DND-41 (cell line): ENCODE measurements at regions not wholly inside any gene's neighbourhood (a gene's known extent, or its start where the extent isn't known, plus 50 kb on each side); places are given as distances from the start of the nearest gene placed in this dataset.
"Not testable (repeated sequence)": the region's sequence is repeated elsewhere in the genome, so short reads cannot be mapped to it uniquely, and the experiment has no call there.

Experiments used
- ATAC-seq: fragments of 200-7000 bp; cut with Tn5 transposase; 3 replicates; pipeline ENCODE4 v1.9.1; 2021; ENCODE audit warnings: low read depth; ENCODE audit not compliant: insufficient read depth
- DNase-seq: peaks from one replicate; pipeline ENCODE4 v3.0.0-alpha.2; 2020
- H2AFZ ChIP-seq: 2 replicates; pipeline ENCODE4 v1.6.0; 2012; ENCODE audit warnings: low read depth, low read length
- H3K27ac ChIP-seq: 2 replicates; pipeline ENCODE4 v1.5.1; 2012; ENCODE audit warnings: low read length, inconsistent platforms
- H3K27me3 ChIP-seq: fragments of 200-600 bp; sonication (generic); 2 replicates; pipeline ENCODE4 v1.6.0; 2012; ENCODE audit warnings: low read length, mild to moderate bottlenecking, inconsistent platforms; ENCODE audit not compliant: insufficient read depth, poor library complexity
- H3K36me3 ChIP-seq: 2 replicates; pipeline ENCODE4 v1.5.1; 2012; ENCODE audit warnings: low read length, inconsistent platforms; ENCODE audit not compliant: insufficient read depth
- H3K4me1 ChIP-seq: 2 replicates; pipeline ENCODE4 v1.5.1; 2012; ENCODE audit warnings: mild to moderate bottlenecking, low read length; ENCODE audit not compliant: insufficient read depth
- H3K4me2 ChIP-seq: 2 replicates; pipeline ENCODE4 v1.6.0; 2012; ENCODE audit warnings: mild to moderate bottlenecking, moderate library complexity, low read length, inconsistent platforms; ENCODE audit not compliant: insufficient read depth
- H3K4me3 ChIP-seq, 2 experiments: fragments of 200-600 bp in 1 of 2; shearing (Covaris generic) in 1 of 2; 2 replicates each; pipeline ENCODE4 v1.5.1; 2012 to 2016; ENCODE audit warnings: inconsistent platforms in 2 of 2, low read length in 2 of 2, mild to moderate bottlenecking in 2 of 2, low read depth in 1 of 2, moderate library complexity in 1 of 2
- H3K79me2 ChIP-seq: 2 replicates; pipeline ENCODE4 v1.6.0; 2012; ENCODE audit warnings: low read length, inconsistent platforms; ENCODE audit not compliant: insufficient read depth
- H3K9ac ChIP-seq: 2 replicates; pipeline ENCODE4 v1.6.0; 2012; ENCODE audit warnings: low read depth, mild to moderate bottlenecking, inconsistent platforms, low read length, moderate library complexity
- H3K9me3 ChIP-seq: 2 replicates; pipeline ENCODE4 v1.5.1; 2012; ENCODE audit warnings: low read length, moderate library complexity, mild to moderate bottlenecking, inconsistent platforms; ENCODE audit not compliant: insufficient read depth, severe bottlenecking
- H4K20me1 ChIP-seq: 2 replicates; pipeline ENCODE4 v1.6.0; 2012; ENCODE audit warnings: low read length; ENCODE audit not compliant: insufficient read depth
- CTCF ChIP-seq: IDR thresholded peaks from 2 replicates; pipeline ENCODE4 v1.5.1; 2012; ENCODE audit warnings: borderline replicate concordance, low read length, moderate library complexity, mild to moderate bottlenecking; ENCODE audit not compliant: poor library complexity, severe bottlenecking; ENCODE audit errors: extremely low read depth
- EZH2 ChIP-seq: IDR thresholded peaks from 3 replicates; pipeline ENCODE4 v1.6.1; 2012; ENCODE audit warnings: borderline replicate concordance, low read depth, mild to moderate bottlenecking, moderate library complexity, low read length, inconsistent platforms; ENCODE audit not compliant: severe bottlenecking

- ATAC-seq, H4K20me1 ChIP-seq, H3K4me3 ChIP-seq, H3K27me3 ChIP-seq, DNase-seq, H3K79me2 ChIP-seq, H3K9me3 ChIP-seq, H3K9ac ChIP-seq, H3K27ac ChIP-seq, H3K4me2 ChIP-seq, H3K4me1 ChIP-seq, H3K36me3 ChIP-seq, H2AFZ ChIP-seq: not testable (repeated sequence)
Observed at GRCh38 chr15:24202297-24202696, 473.3 kb upstream of the NPAP1 start.

- H3K27ac ChIP-seq, ATAC-seq, H4K20me1 ChIP-seq, H2AFZ ChIP-seq, H3K27me3 ChIP-seq, H3K4me2 ChIP-seq, H3K9me3 ChIP-seq, H3K4me3 ChIP-seq, H3K4me1 ChIP-seq, H3K79me2 ChIP-seq, H3K9ac ChIP-seq, DNase-seq, H3K36me3 ChIP-seq: not testable (repeated sequence)
Observed at GRCh38 chr15:24211742-24212476, 463.7 kb upstream of the NPAP1 start.

DNA sequence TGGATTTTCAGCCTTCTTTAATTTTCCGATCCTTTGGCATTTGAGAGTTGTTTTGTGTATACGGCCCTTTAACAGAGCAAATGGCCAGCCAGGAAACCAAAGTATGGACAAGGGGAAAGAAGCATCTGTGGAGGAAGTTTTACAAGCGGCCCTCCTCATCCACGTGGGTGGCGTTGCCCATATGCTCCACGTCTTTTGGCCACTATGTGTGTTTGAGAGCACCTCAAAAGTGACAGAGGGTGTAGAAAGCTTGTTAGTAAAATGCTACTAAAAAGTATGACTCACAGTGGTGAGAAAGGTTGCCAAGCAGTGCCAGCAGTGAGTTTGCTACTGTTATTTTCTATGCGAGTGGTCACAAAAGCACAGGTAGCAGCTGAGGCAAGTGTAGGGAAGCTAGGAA lies 451.8 kb upstream of the NPAP1 start:
- no peaks in the 10 kb centered on the region for H3K27me3 ChIP-seq
- no peaks in the 10 kb centered on the region for H4K20me1 ChIP-seq
- H3K79me2 ChIP-seq: no peaks in the 10 kb centered on the region
- H3K36me3 ChIP-seq: no peaks in the 10 kb centered on the region
- H3K4me1 ChIP-seq: no peaks in the 10 kb centered on the region
- TF ChIP-seq CTCF: no peak
- TF ChIP-seq EZH2: no peak
- H3K9me3 ChIP-seq: no peaks in the 10 kb centered on the region
- no peak for ATAC-seq
- H3K4me2 ChIP-seq: no peak overlapping the region
- H3K27ac ChIP-seq: no peak overlapping the region
- DNase-seq: no peak
- no peak overlapping the region for H3K9ac ChIP-seq
- H3K4me3 ChIP-seq: no peak overlapping the region
- no peak overlapping the region for H2AFZ ChIP-seq

DNA sequence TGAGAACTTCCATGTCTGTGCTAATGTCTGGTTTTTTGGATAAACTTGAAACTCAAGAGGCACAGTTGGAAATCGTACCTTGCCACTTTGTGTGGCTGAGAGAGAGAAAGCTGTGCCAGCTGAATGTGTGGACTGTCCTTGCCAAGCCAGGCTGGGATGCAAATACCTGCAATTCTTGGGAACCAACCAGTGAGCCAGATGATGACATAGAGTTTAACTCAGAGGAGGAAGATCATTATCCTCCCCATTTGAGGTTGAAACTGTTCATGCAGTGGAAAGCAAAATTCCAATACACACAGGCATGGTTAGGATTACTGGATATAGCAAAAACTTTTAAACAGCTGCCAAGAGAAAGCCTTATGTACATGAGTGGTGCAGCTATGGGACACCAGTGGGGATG lies 451.4 kb upstream of the NPAP1 start:
- Histone ChIP-seq H3K79me2 (no peaks in the 10 kb centered on the region), H3K36me3 (no peaks in the 10 kb centered on the region), H3K4me2 (no peak overlapping the region), H4K20me1 (no peaks in the 10 kb centered on the region), H3K27me3 (no peaks in the 10 kb centered on the region), H2AFZ (no peak overlapping the region), H3K9ac (no peak overlapping the region), H3K4me3 (no peak overlapping the region), H3K9me3 (no peaks in the 10 kb centered on the region), H3K27ac (no peak overlapping the region), H3K4me1 (no peaks in the 10 kb centered on the region)
- TF ChIP-seq EZH2 (no peak), CTCF (no peak)
- DNase-seq (no peak), ATAC-seq (no peak)

DNA sequence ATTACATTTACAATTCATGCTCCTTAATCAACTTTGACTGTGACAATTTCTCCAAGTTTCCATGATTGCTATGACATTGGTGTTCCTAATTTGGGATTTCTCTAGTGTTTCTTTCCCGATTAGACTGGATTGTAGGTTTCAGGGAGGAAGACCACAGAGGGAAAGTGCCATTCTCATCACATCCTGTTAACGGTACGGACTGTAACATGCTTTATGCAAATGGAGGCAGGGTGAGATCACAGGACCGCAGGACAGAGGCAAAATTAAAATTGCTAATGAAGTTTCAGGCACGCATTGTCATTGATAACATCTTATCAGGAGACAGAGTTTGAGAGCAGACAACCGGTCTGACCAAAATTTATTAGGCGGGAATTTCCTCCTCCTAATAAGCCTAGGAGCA lies 446.7 kb upstream of the NPAP1 start:
- H3K9me3 ChIP-seq, ATAC-seq, DNase-seq, H3K79me2 ChIP-seq, H3K4me2 ChIP-seq, H2AFZ ChIP-seq, H3K9ac ChIP-seq, H3K27me3 ChIP-seq, H3K27ac ChIP-seq, H3K4me1 ChIP-seq, H3K36me3 ChIP-seq, H3K4me3 ChIP-seq, H4K20me1 ChIP-seq: not testable (repeated sequence)

GRCh38 chr15:24233134-24233533 lies 442.4 kb upstream of the NPAP1 start:
- H3K27ac ChIP-seq, H3K27me3 ChIP-seq, H3K4me2 ChIP-seq, DNase-seq, H4K20me1 ChIP-seq, H3K4me1 ChIP-seq, H3K4me3 ChIP-seq, ATAC-seq, H3K36me3 ChIP-seq, H2AFZ ChIP-seq, H3K9ac ChIP-seq, H3K79me2 ChIP-seq, H3K9me3 ChIP-seq: not testable (repeated sequence)

GRCh38 chr15:24240580-24240979 lies 435.0 kb upstream of the NPAP1 start:
- not testable (repeated sequence) for DNase-seq, H4K20me1 ChIP-seq, H3K9ac ChIP-seq, H3K4me1 ChIP-seq, H3K27ac ChIP-seq, H3K9me3 ChIP-seq, H2AFZ ChIP-seq, ATAC-seq, H3K4me2 ChIP-seq, H3K4me3 ChIP-seq, H3K36me3 ChIP-seq, H3K27me3 ChIP-seq, H3K79me2 ChIP-seq
